ENCODE measurements at regions not wholly inside any gene's neighbourhood (a gene's known extent, or its start where the extent isn't known, plus 50 kb on each side); places are given as distances from the start of the nearest gene placed in this dataset.
A peak's percentile ranks its signal among the peaks of the same experiment; 100 is the strongest.

DNA sequence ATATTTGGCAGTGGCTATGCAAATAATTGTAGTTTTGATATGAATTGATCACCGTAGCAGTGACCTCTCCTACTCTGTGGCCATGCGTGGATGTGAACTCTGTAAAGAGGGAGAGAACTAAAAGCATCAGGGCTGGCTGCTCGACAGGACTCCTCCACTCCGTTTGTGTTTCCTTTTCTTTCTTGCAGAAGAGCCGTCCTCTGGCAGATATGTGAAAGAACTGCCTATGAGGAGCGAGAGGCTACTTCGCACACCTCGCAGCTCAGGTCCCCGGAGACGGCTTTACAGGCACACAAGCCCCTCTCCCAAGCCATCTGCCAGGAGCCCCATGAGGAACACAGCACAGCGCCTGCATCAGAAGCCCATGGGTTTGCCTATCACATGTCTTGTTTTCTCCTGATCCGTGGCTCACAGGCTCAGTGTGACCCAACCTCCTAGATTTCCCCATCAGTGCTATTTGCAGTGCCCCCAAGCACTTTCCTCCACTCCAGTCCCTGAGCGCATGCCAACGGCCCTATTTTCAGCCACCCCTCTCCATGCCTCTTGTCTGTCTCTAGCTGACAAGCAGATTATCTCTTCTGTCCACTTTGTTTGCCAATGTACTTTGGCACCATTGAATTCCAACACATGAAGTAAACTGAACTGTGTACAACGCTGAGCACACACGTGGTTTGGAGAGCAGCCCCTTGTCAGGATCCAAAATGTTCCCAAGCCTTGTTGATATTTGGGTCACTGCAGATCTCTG is 164.3 kb upstream of the AKR1E2 start:
- no peak for DNase-seq

DNA sequence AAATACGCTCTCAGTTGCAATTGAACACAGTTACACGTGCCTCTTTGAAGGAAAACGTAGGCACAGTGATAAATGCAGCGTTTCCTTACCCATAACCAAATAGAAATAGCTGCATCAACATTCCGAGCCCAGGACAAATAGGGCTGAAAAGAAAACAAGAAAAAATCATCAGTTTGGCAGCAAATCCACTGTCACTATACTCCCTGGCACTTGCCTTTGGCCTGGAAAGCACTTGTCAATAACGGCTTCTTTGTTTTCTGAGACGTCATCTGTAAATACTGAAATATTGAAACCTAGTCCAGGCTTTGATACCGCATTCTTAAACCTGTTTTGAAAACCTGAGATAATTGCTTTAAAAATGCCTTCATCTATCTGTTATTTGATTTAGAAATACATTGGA is 167.2 kb upstream of the AKR1E2 start:
- no peak for DNase-seq

DNA sequence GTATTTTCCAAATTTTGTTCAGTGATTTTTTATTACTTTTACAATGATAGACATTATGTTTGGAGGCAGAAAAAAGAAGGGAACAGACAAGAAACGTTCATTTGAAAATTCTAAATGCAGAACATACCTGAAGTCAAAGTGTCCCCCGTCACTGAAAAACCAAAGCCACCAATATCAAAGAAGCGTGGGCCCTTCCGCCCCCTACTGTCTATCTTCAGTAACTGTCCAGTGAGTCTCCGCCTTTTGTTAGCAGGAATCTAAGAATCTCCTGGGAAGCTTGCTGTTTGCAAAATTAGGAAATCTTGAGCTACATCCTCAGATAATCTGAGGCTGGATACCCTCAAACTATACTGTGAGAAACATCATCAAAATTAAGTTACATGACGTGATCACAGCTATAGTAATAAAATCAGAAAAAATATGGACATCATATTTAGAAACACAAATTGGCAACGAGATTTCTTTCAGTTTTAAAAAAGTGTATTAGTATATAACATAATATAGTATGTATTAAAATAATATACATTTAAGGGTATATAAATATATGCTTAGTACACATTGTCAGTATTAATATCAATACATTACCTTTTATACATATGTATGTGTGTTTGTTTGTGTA is 169.3 kb upstream of the AKR1E2 start:
- DNase-seq, result peak; percentile 44

DNA sequence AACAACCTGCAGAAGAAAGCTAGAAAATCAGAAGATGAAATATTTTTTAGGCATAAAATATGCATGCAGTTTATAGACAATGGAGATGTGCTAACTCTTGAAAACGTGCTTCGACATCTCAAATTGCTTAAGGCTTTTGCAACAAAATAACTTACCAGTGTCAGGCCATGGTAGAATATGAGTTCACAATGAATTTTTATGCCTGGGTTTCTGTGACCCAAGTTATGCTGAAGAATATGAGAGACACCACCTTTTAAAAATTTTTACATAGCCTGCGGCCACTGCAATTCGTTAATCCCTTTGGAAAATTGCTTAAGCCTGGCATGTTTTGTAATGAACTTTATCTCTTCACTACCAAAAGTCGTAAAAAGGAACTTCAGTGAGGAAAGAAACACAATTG is 170.1 kb upstream of the AKR1E2 start:
- DNase-seq, result no peak

DNA sequence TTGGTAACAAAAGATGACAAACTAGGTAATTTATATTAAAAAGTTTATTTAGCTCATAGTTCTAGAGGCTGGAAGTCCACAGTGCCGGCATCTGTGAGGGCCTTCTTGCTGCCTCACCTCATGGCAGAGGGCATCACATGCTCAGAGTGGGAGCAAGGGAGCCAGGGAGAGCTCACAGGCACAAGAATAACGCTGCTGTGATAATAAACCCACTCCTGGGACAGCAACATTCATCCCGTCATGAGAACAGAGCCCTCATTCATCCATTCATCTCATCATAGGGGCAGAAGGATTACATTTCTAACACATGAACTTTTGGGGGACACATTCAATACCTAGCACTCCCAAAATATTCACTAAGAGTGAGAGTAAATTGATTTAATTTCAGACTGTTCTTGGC is 170.6 kb upstream of the AKR1E2 start:
- no peak for DNase-seq

DNA sequence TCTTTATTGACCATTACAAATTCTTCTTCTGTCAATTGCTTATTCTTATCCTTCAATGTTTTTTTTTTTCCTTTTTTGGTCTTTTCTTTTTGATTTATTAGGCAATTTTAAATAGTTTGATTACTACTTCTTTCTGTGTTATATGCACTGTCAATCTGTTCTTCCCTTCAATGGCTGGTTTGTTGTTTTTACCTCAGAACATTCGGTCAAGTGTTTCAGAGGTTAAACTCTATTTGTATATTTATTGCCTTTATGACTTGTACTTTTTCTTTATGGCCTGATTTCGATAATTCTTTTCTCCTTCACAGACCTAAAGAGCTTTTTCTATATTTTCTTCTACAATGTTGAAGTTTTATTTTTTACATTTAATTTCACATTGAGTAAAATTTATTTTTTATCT is 171.5 kb upstream of the AKR1E2 start:
- DNase-seq, result no peak

DNA sequence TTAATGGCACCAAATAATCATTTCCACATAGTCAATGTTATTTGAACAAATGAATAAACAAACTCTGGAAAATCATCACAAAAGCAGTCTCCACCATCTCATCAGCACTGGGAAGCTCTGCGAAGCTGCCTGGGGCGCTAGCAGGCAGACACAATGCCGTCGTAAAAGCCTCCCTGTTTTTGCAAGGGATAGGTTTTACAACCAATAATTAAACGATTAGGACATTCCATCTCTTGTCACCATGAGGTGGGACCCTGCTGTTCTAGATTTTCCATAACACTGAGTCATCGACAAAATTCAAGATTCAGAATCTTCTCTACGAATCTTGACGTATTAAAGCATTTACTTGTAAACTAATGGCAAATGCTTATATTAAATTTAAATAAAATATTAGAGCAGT is 172.8 kb upstream of the AKR1E2 start:
- DNase-seq, result no peak

GRCh38 chr10:4652111-4653010 is 173.6 kb upstream of the AKR1E2 start:
- peak; percentile 56 for DNase-seq

DNA sequence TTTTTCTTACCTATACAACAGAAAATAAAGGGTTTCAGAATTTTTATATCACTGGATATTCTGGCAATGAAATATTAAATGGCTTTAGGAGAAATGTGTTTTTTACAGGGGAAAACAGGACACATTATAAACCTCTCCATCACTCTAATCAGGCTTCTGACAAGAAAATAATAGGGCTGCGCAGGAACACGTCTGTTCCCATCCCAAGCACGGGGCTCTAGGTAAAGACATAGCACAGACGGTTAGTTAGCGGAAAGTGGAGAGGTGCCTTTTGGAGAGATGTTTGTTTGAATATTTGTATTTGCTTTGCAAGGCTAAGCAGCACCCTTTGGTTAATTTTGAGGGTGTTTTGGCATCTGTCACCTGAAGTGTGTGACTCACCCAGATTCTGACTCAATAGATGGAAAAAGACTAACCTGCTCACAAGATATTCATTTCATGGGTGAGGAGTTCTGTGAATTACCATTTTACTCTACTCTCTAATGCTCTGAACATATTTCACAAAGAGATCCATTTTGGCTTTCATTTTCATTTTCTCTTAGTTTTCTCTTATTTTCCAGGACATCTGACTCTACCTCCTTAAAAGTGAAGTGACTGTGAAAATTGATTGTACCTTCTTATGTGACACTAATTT is 174.5 kb upstream of the AKR1E2 start:
- DNase-seq, result no peak

- DNase-seq, result no peak
Measured at GRCh38 chr10:4650582-4650981, 175.4 kb upstream of the AKR1E2 start.

DNA sequence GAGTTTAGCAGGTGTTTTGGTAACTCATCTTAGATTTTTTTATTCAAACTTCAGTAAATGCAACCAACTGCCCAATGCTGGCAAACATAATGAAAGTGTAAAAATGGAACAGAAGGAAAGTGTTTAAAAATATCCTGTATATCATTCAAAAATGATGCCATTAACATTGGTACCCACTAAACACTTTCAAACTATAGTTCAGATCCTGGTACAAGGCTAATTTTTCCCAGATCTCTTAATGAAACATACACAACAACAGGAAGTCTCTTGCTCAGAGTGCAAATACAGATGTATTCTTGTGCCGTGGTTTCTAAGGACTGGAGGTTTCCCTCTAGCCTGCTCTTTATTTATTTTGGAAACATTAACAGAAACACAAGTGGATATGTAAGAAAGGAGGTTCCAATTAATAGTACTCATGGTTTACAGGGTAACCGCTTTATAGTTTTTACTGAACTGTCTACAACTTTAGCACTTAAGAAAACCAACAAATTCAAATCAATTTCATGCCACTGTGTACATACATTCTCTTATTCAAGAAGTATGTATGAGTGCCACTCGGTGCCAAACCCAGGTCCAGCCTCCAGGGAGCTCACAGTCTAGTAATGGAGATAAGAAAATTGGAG is 176.0 kb upstream of the AKR1E2 start:
- DNase-seq, result no peak

DNA sequence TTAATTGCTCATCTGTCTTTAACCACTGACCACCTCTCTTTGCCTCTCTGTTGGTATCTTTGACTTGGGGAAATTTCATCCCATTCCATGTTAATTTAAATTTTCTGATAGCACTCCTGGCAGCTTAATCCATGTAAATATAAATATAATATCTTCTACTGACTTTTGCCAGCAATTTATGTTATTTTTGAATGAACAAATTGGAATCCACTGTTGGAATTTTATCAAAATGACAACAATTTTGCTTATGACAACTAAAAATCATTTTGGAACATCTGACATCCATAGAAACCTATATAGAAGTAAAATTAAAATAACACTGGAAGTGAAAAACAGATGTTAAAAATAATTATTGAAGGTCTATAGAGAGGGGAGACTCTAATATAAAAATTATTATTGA is 176.5 kb upstream of the AKR1E2 start:
- DNase-seq, result no peak

DNA sequence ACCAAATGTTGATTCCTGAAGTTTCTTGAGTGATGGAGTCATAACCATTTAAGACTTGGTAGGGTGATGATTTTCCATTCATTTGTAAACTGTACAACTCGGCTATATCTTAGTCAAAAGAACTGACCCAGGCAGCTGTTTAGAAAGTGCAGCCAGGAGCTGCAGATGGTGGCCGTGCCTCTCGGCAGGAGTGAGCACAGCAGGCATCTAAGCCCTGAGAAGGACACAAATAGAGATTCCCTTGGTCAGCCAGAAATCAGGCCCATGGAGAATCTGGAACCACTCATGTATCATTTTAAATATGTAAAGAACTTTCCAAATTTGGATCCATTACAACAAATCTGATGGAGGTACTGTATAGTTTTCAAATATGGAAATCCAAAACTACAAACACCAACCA is 177.0 kb upstream of the AKR1E2 start:
- DNase-seq, result no peak

GRCh38 chr10:4647109-4647785 is 178.8 kb upstream of the AKR1E2 start:
- no peak for DNase-seq

DNA sequence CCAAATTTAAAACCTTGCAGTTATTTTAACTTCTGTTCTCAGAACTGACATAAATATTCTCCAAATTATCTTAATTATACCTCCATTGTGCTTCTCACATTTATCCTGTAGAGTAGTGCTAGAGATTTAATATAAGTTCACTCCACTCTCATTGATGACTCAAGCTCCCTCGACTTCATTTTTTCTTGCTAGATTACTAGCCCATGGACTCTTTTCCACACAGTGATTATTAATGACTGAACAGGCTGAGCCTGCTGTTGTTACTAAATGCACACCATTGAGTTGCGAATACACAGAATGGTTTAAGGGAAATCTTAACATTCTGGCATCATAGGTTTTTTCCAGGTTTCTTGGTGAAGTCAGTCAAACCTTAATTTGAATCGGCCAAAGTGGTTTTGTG is 179.5 kb upstream of the AKR1E2 start:
- no peak for DNase-seq

- DNase-seq, result no peak
Measured at GRCh38 chr10:4645836-4646235, 180.2 kb upstream of the AKR1E2 start.

GRCh38 chr10:4643471-4643870 is 182.5 kb upstream of the AKR1E2 start:
- no peak for DNase-seq

GRCh38 chr10:4639960-4640359 is 186.0 kb upstream of the AKR1E2 start:
- no peak for DNase-seq

DNA sequence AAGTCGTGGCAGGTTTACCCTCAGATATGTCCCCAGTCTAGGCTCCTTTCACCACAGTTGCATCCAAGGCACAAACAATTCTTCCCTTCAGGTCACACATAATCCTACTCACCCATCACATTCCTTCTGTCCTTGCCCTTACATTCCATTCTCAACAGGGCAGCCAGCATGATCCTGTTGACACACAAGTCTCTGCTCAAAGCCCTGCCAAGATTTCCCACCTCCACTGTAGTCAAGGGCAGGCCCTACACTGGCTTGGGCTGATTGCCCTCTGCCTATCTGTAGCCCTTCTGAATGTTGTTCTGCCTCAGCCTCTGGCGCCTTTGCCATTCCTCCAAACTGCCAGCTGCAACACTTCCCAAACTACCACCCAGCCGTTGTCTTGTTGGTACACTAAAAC is 187.9 kb upstream of the AKR1E2 start:
- no peak for DNase-seq

DNA sequence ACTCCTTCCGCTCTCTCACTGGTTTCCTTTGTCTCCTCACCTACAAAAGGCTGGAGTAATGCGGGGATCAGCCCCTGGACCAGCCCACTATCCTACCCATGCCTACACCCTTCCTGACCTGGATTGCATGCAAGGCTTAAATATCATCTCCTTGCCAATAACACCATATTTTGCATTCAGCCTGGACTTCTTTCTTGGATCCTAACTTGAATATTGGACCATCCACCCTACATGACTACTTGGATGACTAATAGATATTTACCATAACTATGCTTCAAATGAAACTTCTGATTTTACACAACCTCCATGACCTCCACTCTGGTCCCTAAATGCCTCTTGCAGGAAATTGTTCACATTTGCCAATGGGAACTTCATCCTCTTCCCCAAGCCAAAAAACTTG is 188.3 kb upstream of the AKR1E2 start:
- no peak for DNase-seq

DNA sequence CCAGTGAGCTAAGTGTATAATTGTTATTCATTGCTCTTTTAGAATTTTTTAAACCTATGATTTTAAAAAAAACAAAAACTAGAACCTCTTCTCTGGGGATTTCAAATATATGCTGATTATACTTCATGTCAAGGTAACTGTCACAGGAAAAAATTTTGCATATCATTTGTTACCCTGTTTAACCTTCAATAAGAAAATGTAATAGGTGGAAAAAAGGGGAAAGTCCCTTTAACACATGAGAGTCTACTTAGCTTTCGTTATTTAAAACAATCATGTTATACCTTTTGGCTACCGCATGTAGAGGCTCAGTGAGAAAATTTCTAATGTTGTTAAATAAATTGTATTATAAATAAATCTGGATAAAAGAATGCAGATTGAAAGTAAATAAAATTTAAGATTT is 190.1 kb upstream of the AKR1E2 start:
- no peak for DNase-seq

DNA sequence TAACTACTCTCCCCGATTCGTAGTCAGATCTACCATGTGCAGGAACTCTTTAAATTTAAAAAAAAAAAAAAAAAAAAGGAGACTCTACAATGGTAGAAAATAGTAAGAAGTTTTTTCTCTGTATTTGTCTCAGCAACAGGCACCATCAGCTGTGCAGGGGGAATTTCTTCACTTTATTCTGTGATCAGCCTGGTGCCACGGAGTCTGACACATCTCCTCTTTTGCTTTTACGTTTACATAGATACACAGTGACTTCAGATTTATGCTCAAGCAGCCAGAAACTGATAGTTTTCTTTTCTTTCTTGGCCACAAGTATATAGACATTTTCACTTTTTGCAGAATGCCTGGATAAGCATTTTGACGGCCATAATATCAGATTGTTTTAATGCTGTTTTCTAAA is 190.6 kb upstream of the AKR1E2 start:
- DNase-seq, result no peak

Data from stimulated activated CD8-positive, alpha-beta memory T cell treated with anti-CD3 and anti-CD28 coated beads, Interleukin-4, amount 100 ng/mL, for 48 hours (primary cell).